ENCODE measurements at regions not wholly inside any gene's neighbourhood (a gene's known extent, or its start where the extent isn't known, plus 50 kb on each side); places are given as distances from the start of the nearest gene placed in this dataset.

DNA sequence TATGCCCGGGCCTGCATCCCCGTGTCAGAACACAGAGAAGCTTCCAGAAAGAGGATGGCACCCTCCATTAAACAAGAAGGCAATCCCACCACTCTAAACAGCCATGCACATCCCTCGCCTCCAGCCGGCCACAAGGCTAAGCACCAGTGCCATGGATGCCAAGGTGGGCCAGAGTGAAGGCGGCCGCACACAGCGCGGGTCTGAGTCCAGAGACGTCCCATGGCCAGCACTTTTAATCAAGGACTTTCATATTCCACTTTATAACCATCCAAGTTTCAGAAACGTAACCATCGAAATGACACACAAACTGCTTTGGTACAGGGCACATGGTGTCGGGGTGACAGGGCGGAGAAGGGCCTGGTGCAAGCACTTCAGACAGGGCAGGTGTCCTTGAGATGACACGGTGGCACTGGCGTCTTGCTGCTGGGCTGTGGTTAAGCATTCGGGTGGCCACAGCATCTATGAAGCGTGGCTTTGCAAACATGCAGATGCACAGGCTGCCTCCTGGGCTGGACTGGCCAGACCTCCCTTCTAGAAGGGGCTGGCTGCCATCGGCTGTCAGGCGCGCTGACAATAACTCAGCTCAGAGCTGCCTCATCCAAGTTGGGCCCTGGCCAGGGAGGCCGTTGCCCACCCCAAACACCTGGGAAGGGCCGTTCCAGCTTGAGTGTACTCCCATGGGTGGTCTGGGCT lies 117.2 kb downstream of the RFLNA start:
- Histone ChIP-seq H3K27me3 (ENCODE audit: insufficient read depth, low read length) (no peaks in the 10 kb centered on the region), H3K4me3 (replicated peaks in 1 of 2; ENCODE audit: low read depth in 1 of 2, low read length in 2 of 2) (no peak overlapping the region), H3K9me3 (ENCODE audit: control insufficient read depth in 1 of 2, insufficient read depth in 1 of 2, low read depth in 1 of 2, low read length in 2 of 2) (no peaks in the 10 kb centered on the region), H3K4me1 (ENCODE audit: control insufficient read depth in 1 of 2, insufficient read depth in 2 of 2, low read length in 2 of 2) (no peaks in the 10 kb centered on the region), H3K9me2 (ENCODE audit: insufficient read depth) (no peaks in the 10 kb centered on the region), H3K4me2 (ENCODE audit: low read length) (no peak overlapping the region), H3K27ac (ENCODE audit: low read depth, low read length) (no peak overlapping the region), H2AFZ (ENCODE audit: low read depth, low read length, poor library complexity, severe bottlenecking) (no peak overlapping the region), H3K79me2 (ENCODE audit: insufficient read depth, low read length) (no peaks in the 10 kb centered on the region), H3K9ac (ENCODE audit: low read length) (no peak overlapping the region), H4K20me1 (ENCODE audit: insufficient read depth) (no peaks in the 10 kb centered on the region), H3K36me3 (ENCODE audit: control insufficient read depth in 1 of 2, insufficient read depth in 2 of 2, low read length in 2 of 2) (no peaks in the 10 kb centered on the region; a peak in 1 of 4 replicates)
- ChIA-PET POLR2A (no interaction called here), CTCF (no interaction called here), RAD21 (ENCODE audit: low non-redundant PET in 1 of 2, low total read pairs in 2 of 2, uncharacterized antibody in 2 of 2, unreplicated experiment in 2 of 2) (no interaction called here)
- TF ChIP-seq, protein P1, sequence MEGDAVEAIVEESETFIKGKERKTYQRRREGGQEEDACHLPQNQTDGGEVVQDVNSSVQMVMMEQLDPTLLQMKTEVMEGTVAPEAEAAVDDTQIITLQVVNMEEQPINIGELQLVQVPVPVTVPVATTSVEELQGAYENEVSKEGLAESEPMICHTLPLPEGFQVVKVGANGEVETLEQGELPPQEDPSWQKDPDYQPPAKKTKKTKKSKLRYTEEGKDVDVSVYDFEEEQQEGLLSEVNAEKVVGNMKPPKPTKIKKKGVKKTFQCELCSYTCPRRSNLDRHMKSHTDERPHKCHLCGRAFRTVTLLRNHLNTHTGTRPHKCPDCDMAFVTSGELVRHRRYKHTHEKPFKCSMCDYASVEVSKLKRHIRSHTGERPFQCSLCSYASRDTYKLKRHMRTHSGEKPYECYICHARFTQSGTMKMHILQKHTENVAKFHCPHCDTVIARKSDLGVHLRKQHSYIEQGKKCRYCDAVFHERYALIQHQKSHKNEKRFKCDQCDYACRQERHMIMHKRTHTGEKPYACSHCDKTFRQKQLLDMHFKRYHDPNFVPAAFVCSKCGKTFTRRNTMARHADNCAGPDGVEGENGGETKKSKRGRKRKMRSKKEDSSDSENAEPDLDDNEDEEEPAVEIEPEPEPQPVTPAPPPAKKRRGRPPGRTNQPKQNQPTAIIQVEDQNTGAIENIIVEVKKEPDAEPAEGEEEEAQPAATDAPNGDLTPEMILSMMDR (IDR thresholded peaks at IDR 0.05 in 2 of 3, conservative IDR thresholded peaks at IDR 0.05 in 1 of 3; ENCODE audit: borderline replicate concordance in 1 of 3, insufficient read depth in 1 of 3, low read depth in 2 of 3, low read length in 2 of 3), result no peak
- TF ChIP-seq ZFX (IDR thresholded peaks at IDR 0.05), result no peak
- TF ChIP-seq, protein P2, sequence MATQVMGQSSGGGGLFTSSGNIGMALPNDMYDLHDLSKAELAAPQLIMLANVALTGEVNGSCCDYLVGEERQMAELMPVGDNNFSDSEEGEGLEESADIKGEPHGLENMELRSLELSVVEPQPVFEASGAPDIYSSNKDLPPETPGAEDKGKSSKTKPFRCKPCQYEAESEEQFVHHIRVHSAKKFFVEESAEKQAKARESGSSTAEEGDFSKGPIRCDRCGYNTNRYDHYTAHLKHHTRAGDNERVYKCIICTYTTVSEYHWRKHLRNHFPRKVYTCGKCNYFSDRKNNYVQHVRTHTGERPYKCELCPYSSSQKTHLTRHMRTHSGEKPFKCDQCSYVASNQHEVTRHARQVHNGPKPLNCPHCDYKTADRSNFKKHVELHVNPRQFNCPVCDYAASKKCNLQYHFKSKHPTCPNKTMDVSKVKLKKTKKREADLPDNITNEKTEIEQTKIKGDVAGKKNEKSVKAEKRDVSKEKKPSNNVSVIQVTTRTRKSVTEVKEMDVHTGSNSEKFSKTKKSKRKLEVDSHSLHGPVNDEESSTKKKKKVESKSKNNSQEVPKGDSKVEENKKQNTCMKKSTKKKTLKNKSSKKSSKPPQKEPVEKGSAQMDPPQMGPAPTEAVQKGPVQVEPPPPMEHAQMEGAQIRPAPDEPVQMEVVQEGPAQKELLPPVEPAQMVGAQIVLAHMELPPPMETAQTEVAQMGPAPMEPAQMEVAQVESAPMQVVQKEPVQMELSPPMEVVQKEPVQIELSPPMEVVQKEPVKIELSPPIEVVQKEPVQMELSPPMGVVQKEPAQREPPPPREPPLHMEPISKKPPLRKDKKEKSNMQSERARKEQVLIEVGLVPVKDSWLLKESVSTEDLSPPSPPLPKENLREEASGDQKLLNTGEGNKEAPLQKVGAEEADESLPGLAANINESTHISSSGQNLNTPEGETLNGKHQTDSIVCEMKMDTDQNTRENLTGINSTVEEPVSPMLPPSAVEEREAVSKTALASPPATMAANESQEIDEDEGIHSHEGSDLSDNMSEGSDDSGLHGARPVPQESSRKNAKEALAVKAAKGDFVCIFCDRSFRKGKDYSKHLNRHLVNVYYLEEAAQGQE (IDR thresholded peaks at IDR 0.05; ENCODE audit: low read depth), result no peak
- TF ChIP-seq YY1 (IDR thresholded peaks at IDR 0.05; ENCODE audit: extremely low read depth, insufficient replicate concordance, low read depth, low read length), result no peak
- TF ChIP-seq, protein P3, sequence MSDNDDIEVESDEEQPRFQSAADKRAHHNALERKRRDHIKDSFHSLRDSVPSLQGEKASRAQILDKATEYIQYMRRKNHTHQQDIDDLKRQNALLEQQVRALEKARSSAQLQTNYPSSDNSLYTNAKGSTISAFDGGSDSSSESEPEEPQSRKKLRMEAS (IDR thresholded peaks at IDR 0.05), result no peak
- no peak for TF ChIP-seq SRF (IDR thresholded peaks at IDR 0.05; ENCODE audit: low read depth)
- no peak for TF ChIP-seq FOSL1 (IDR thresholded peaks at IDR 0.05; ENCODE audit: low read depth)
- TF ChIP-seq ZNF274 (IDR thresholded peaks at IDR 0.05; ENCODE audit: low read depth, low read length), result no peak
- TF ChIP-seq, protein P4, sequence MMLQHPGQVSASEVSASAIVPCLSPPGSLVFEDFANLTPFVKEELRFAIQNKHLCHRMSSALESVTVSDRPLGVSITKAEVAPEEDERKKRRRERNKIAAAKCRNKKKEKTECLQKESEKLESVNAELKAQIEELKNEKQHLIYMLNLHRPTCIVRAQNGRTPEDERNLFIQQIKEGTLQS (IDR thresholded peaks at IDR 0.05), result no peak
- no peak for TF ChIP-seq POLR2A (IDR thresholded peaks at IDR 0.05; ENCODE audit: borderline replicate concordance, extremely low read depth, insufficient read depth, insufficient read length)
- TF ChIP-seq, protein P5, sequence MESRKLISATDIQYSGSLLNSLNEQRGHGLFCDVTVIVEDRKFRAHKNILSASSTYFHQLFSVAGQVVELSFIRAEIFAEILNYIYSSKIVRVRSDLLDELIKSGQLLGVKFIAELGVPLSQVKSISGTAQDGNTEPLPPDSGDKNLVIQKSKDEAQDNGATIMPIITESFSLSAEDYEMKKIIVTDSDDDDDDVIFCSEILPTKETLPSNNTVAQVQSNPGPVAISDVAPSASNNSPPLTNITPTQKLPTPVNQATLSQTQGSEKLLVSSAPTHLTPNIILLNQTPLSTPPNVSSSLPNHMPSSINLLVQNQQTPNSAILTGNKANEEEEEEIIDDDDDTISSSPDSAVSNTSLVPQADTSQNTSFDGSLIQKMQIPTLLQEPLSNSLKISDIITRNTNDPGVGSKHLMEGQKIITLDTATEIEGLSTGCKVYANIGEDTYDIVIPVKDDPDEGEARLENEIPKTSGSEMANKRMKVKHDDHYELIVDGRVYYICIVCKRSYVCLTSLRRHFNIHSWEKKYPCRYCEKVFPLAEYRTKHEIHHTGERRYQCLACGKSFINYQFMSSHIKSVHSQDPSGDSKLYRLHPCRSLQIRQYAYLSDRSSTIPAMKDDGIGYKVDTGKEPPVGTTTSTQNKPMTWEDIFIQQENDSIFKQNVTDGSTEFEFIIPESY (IDR thresholded peaks at IDR 0.05; ENCODE audit: extremely low read depth, insufficient replicate concordance, low read length), result no peak
- no peak for TF ChIP-seq RAD21 (IDR thresholded peaks at IDR 0.05; ENCODE audit: low read depth)
- no peak for TF ChIP-seq EZH2 (IDR thresholded peaks at IDR 0.05)
- no peak for TF ChIP-seq CEBPB (IDR thresholded peaks at IDR 0.05; ENCODE audit: low read depth)
- no peak for TF ChIP-seq EGR1 (IDR thresholded peaks at IDR 0.05; ENCODE audit: low read depth)
- no peak for TF ChIP-seq CBX3 (IDR thresholded peaks at IDR 0.05; ENCODE audit: low read depth)
- BruUV-seq (replicated peaks), result no TSS peak
- ATAC-seq (no peak), DNase-seq (ENCODE audit: low read depth, low spot score) (no peak)
- intact Hi-C loops (cut with micrococcal nuclease), result no loop called here
